ENCODE measurements at regions not wholly inside any gene's neighbourhood (a gene's known extent, or its start where the extent isn't known, plus 50 kb on each side); places are given as distances from the start of the nearest gene placed in this dataset.

DNA sequence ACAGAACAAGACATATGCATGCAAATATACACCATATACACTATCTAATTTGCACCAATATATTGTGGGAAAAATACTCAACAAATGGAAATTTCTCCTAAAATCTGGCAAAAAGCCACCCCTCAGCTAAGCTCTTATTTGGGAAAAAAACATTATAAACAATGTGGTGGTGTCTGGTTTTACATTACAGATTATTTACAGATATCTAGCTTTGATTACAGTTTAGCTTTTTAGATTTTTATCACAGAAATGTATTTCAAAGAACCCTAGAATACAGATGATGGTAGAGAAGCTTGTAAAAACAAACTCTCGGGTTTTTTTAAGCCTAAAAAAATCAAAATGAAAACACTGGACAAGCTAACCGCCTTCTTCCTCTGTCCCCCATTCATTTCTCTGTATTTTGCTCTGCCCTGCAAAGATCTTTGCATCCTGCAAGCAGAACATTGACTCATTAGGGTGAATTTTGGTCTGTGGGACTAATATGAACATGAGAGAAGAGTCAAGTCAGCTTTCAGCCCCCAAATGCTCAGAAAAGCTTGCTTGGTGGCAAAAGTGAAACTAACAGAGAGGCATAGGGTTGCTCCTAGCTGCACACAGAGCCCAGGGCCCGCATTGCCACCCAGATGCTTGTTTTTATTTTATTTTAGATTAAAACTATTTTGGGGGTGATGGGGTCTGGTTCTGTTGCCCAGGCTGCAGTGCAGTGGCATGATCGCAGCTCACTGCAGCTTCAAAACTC is 88.8 kb upstream of the LYZL1 start:
- TF ChIP-seq, protein P1, sequence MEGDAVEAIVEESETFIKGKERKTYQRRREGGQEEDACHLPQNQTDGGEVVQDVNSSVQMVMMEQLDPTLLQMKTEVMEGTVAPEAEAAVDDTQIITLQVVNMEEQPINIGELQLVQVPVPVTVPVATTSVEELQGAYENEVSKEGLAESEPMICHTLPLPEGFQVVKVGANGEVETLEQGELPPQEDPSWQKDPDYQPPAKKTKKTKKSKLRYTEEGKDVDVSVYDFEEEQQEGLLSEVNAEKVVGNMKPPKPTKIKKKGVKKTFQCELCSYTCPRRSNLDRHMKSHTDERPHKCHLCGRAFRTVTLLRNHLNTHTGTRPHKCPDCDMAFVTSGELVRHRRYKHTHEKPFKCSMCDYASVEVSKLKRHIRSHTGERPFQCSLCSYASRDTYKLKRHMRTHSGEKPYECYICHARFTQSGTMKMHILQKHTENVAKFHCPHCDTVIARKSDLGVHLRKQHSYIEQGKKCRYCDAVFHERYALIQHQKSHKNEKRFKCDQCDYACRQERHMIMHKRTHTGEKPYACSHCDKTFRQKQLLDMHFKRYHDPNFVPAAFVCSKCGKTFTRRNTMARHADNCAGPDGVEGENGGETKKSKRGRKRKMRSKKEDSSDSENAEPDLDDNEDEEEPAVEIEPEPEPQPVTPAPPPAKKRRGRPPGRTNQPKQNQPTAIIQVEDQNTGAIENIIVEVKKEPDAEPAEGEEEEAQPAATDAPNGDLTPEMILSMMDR (IDR thresholded peaks at IDR 0.05; ENCODE audit: low read depth, low read length), result no peak
- no peak for DNase-seq
- H3K4me1 ChIP-seq, result no peaks in the 10 kb centered on the region
- no peaks in the 10 kb centered on the region for H3K27me3 ChIP-seq
- no peaks in the 10 kb centered on the region for H3K36me3 ChIP-seq
- H3K4me3 ChIP-seq (ENCODE audit: low read depth, low read length), result no peak overlapping the region
- H3K9me3 ChIP-seq, result no peaks in the 10 kb centered on the region

DNA sequence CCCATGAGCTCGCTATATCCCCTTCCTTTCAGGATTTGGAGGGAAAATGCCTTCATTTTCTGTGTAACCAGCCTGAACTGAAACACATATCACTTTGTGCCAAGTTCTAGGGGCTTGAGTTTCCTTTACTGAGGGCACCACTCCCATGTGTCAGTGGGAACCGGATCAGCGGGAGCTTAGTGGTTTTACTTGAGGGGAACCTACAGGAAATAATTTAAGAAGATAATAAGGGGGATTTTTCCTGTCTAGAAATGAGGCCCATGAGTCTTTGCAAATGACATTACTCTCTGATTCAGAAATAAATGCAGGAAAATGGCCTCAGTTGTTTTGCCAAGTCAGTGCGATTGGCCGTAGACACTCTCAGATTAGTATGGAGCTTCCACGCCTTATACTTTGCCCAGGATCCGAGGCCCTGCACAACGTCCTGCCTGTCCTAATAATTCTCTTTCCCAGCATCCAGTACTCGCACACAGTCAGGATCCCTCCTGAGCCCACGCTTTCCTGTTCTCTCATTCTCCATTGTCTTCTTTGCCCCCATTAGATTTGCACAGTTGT is 86.4 kb upstream of the LYZL1 start:
- TF ChIP-seq, protein P1 (IDR thresholded peaks at IDR 0.05; ENCODE audit: low read depth, low read length), result no peak
- no peak for DNase-seq
- no peaks in the 10 kb centered on the region for H3K9me3 ChIP-seq
- H3K4me3 ChIP-seq (ENCODE audit: low read depth, low read length), result no peak overlapping the region
- H3K36me3 ChIP-seq, result no peaks in the 10 kb centered on the region
- no peaks in the 10 kb centered on the region for H3K27me3 ChIP-seq
- no peaks in the 10 kb centered on the region for H3K4me1 ChIP-seq

DNA sequence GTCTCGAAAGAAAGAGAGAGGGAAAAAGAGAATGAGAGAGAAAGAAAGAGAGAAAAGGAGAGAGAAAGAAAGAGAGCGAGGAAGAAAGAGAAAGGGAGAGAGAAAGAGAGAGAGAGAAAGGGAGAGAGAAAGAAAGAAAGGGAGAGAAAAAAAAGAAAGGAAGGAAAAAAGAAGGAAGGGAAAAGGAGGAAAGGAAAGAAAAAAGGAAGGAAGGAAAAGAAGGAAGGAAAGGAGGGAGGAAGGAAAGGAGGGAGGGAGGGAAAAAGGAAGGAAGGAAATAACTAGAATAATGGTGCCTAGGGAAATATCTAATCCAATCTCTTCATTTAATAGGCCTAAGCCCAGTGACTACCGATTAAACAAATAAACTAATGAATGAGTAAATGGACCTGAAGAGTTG is 85.4 kb upstream of the LYZL1 start:
- H3K9me3 ChIP-seq, result no peaks in the 10 kb centered on the region
- no peaks in the 10 kb centered on the region for H3K4me1 ChIP-seq
- H3K36me3 ChIP-seq, result no peaks in the 10 kb centered on the region
- no peak for DNase-seq
- no peaks in the 10 kb centered on the region for H3K27me3 ChIP-seq
- H3K4me3 ChIP-seq (ENCODE audit: low read depth, low read length), result no peak overlapping the region
- TF ChIP-seq, protein P1 (IDR thresholded peaks at IDR 0.05; ENCODE audit: low read depth, low read length), result no peak

DNA sequence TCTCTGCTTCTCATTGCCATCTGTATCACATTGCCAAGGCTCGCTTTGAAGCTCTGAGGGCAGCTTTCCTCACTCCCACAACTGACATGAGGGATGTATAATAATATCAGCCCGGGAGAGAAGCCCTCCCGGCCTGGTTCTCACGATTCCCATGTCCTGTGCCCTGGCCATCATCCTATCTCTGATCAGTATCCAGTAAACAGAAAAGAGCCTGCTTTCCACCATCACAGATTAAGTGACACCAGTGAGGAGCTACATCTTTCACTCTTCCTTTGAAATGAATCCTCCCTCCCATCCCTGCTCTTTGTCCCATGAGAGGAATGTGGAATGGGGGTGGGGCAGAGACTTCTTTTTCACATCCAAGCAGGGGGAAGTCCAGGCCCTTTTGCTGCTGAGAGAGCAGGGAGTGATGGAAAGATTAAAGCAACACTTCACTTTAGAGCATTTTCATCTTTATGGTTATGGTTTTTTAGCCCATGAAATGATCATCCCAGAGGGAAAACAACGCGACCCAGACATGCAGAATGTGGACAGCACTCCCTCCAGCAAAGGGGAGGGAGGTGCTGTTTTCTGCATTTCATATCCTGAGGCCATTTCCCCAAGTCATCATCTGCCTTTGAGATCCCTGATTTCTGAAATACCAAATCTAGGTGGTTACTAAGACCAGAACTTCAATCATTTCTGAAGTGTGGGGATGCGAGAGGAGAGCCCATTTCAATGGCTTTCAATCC is 84.6 kb upstream of the LYZL1 start:
- Histone ChIP-seq H3K27me3 (no peaks in the 10 kb centered on the region), H3K36me3 (no peaks in the 10 kb centered on the region), H3K9me3 (no peaks in the 10 kb centered on the region), H3K4me1 (no peaks in the 10 kb centered on the region), H3K4me3 (ENCODE audit: low read depth, low read length) (no peak overlapping the region)
- TF ChIP-seq, protein P1 (IDR thresholded peaks at IDR 0.05; ENCODE audit: low read depth, low read length), result no peak
- peak; percentile 7 for DNase-seq

DNA sequence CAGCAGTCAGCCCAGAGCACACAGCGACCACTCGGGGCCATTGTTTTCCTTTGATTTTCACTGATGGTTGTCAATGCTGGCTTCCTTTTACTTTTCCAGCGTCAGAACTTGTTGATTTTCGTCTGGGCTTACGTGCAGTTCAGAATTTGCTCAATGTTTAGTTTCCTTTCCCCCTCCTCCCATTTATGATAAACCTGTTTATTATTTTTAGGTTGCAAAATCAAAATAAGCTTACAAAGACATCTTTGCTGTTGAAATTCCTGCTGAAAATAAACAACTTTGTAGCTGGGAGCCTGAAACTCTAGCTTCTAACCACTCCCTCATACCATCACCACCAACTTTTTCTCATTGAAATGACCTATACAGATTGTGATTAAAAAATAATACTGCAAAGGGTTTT is 83.1 kb upstream of the LYZL1 start:
- Histone ChIP-seq H3K36me3 (no peaks in the 10 kb centered on the region), H3K9me3 (no peaks in the 10 kb centered on the region), H3K27me3 (no peaks in the 10 kb centered on the region), H3K4me1 (no peaks in the 10 kb centered on the region), H3K4me3 (ENCODE audit: low read depth, low read length) (no peak overlapping the region)
- TF ChIP-seq, protein P1 (IDR thresholded peaks at IDR 0.05; ENCODE audit: low read depth, low read length), result no peak
- DNase-seq, result no peak

DNA sequence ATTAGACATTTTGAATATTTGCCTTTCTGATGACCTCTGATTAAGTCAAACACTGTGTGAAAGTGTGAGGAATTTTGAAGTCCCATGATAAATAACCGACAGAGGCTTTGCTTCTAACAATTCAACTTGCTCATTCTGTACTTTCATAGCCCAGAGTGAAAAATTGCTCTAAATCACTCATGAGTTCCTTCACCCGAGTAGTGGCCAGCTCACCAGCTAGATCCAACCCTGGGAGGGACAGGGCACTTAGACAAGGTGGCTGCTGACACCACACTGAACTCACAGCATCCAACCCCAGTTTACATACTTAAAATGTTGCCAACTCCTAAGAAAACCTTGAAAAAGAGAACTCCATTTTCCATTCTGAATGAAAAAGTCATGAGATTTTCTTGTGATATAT is 80.0 kb upstream of the LYZL1 start:
- Histone ChIP-seq H3K27me3 (no peaks in the 10 kb centered on the region), H3K4me1 (no peaks in the 10 kb centered on the region)

More for the DNA sequence above, 80.0 kb upstream of the LYZL1 start:
- no peak for DNase-seq
- no peaks in the 10 kb centered on the region for H3K9me3 ChIP-seq
- no peak overlapping the region for H3K4me3 ChIP-seq (ENCODE audit: low read depth, low read length)
- TF ChIP-seq, protein P1 (IDR thresholded peaks at IDR 0.05; ENCODE audit: low read depth, low read length), result no peak
- no peaks in the 10 kb centered on the region for H3K36me3 ChIP-seq

Data from BE2C (cell line).